SK-N-SH (cell line): ENCODE measurements at regions not wholly inside any gene's neighbourhood (a gene's known extent, or its start where the extent isn't known, plus 50 kb on each side); places are given as distances from the start of the nearest gene placed in this dataset.

Experiments
- CTCF ChIA-PET: fragments of 300-600, 350-600 bp; formaldehyde crosslinking; extraction: SDS; loops from one replicate; lab custom pipeline; 2021; lab: Yijun Ruan, JAX
- POLR2A ChIA-PET: fragments of 350-600 bp; sonication (Branson Sonifier 250); formaldehyde crosslinking; extraction: SDS; loops from one replicate; lab custom pipeline; 2020; ENCODE audit warnings: antibody characterized with exemption, inconsistent platforms; lab: Yijun Ruan, JAX
- DNase-seq: peaks from one replicate; pipeline ENCODE4 v3.0.0; 2012
- H2AFZ ChIP-seq: fragments of 200-600 bp; sonication (generic); 2 replicates; pipeline ENCODE4 v1.8.1; 2016; ENCODE audit warnings: antibody characterized with exemption, mild to moderate bottlenecking, low read depth
- H3F3A ChIP-seq: fragments of 200-600 bp; sonication (generic); replicated peaks from 2 replicates; pipeline ENCODE3; 2016; ENCODE audit warnings: antibody characterized with exemption, mild to moderate bottlenecking; ENCODE audit not compliant: insufficient read depth
- H3K27ac ChIP-seq, 2 experiments: fragments of 200-500 bp in 1 of 2; fragments of 200-600 bp in 1 of 2; sonication (Bioruptor generic) in 1 of 2; sonication (generic), shearing (Covaris generic) in 1 of 2; 2 replicates each; pipeline versions ENCODE4 v1.5.1 to v1.6.1; 2014 to 2016; ENCODE audit warnings: low read depth in 2 of 2, inconsistent platforms in 1 of 2, low read length in 1 of 2, mild to moderate bottlenecking in 1 of 2, mixed read lengths in 1 of 2
- H3K27me3 ChIP-seq: fragments of 200-600 bp; sonication (generic), shearing (Covaris generic); 2 replicates; pipeline ENCODE4 v1.6.1; 2016; ENCODE audit warnings: mixed run types; ENCODE audit not compliant: insufficient read depth
- H3K36me3 ChIP-seq, 2 experiments: fragments of 200-500 bp in 1 of 2; fragments of 200-600 bp in 1 of 2; sonication (Bioruptor generic) in 1 of 2; sonication (generic) in 1 of 2; replicated peaks in 1 of 2; 2 replicates each; pipeline versions ENCODE3 to v1.5.1; 2014 to 2016; ENCODE audit warnings: low read length in 1 of 2, mild to moderate bottlenecking in 1 of 2; ENCODE audit not compliant: insufficient read depth in 2 of 2, control insufficient read depth in 1 of 2
- H3K4me1 ChIP-seq, 2 experiments: fragments of 200-500 bp in 1 of 2; fragments of 200-600 bp in 1 of 2; sonication (Bioruptor generic) in 1 of 2; sonication (generic), shearing (Covaris generic) in 1 of 2; 2 replicates each; pipeline versions ENCODE4 v1.5.1 to v1.6.1; 2014 to 2016; ENCODE audit warnings: low read depth in 1 of 2, low read length in 1 of 2, mixed run types in 1 of 2; ENCODE audit not compliant: insufficient read depth in 2 of 2, control insufficient read depth in 1 of 2
- H3K4me2 ChIP-seq: fragments of 200-600 bp; sonication (generic), shearing (Covaris generic); 2 replicates; pipeline ENCODE4 v1.6.1; 2017; ENCODE audit warnings: mixed run types
- H3K4me3 ChIP-seq, 2 experiments: fragments of 200-500 bp in 1 of 2; fragments of 200-600 bp in 1 of 2; sonication (Bioruptor generic) in 1 of 2; sonication (generic), shearing (Covaris generic) in 1 of 2; 2 replicates each; pipeline versions ENCODE4 v1.5.1 to v1.8.1; 2014 to 2016; ENCODE audit warnings: low read depth in 2 of 2, inconsistent platforms in 1 of 2, low read length in 1 of 2, mild to moderate bottlenecking in 1 of 2, mixed read lengths in 1 of 2, moderate library complexity in 1 of 2
- H3K79me2 ChIP-seq: fragments of 200-600 bp; sonication (generic); 2 replicates; pipeline ENCODE4 v1.8.1; 2017; ENCODE audit warnings: mild to moderate bottlenecking; ENCODE audit not compliant: insufficient read depth
- H3K9ac ChIP-seq: fragments of 200-600 bp; sonication (generic); 2 replicates; pipeline ENCODE4 v1.6.1; 2017; ENCODE audit warnings: mixed run types
- H3K9me2 ChIP-seq: fragments of 200-600 bp; sonication (generic); 2 replicates; pipeline ENCODE4 v1.6.1; 2017; ENCODE audit warnings: mixed run types
- H3K9me3 ChIP-seq: fragments of 200-600 bp; sonication (generic); 2 replicates; pipeline ENCODE4 v1.6.1; 2017; ENCODE audit warnings: mixed run types, mild to moderate bottlenecking, moderate library complexity
- H4K20me1 ChIP-seq: fragments of 200-600 bp; sonication (generic); 2 replicates; pipeline ENCODE4 v1.6.1; 2017; ENCODE audit warnings: mild to moderate bottlenecking, mixed run types; ENCODE audit not compliant: insufficient read depth
- ELF1 ChIP-seq: IDR thresholded peaks from 2 replicates; pipeline ENCODE4 v1.4.0; 2012
- EP300 ChIP-seq, 2 experiments: IDR thresholded peaks; 2 replicates each; pipeline versions ENCODE4 v1.4.0 to v1.6.1; 2012; ENCODE audit warnings: borderline replicate concordance in 1 of 2, low read depth in 1 of 2, low read length in 1 of 2
- EZH2phosphoT487 ChIP-seq: fragments of 200-600 bp; sonication (generic); IDR thresholded peaks from 2 replicates; pipeline ENCODE4 v1.6.1; 2017; ENCODE audit warnings: low read depth, mixed run types, mild to moderate bottlenecking, antibody characterized with exemption, moderate library complexity, borderline replicate concordance
- FOSL2 ChIP-seq: IDR thresholded peaks from 2 replicates; pipeline ENCODE4 v1.4.0; 2012; ENCODE audit warnings: low read depth, mild to moderate bottlenecking, moderate library complexity, borderline replicate concordance
- FOXJ3 ChIP-seq: sonication (generic); formaldehyde crosslinking; IDR thresholded peaks from 2 replicates; pipeline ENCODE4 v1.5.1; 2020; ENCODE audit warnings: mild to moderate bottlenecking, missing genetic modification reagents
- GABPA ChIP-seq: IDR thresholded peaks from 2 replicates; pipeline ENCODE4 v1.4.0; 2012; ENCODE audit warnings: low read depth, mild to moderate bottlenecking
- GATA2 ChIP-seq: sonication (generic); formaldehyde crosslinking; IDR thresholded peaks from 2 replicates; pipeline ENCODE4 v1.5.0; 2020; ENCODE audit warnings: mild to moderate bottlenecking, missing genetic modification reagents
- JUND ChIP-seq: IDR thresholded peaks from 2 replicates; pipeline ENCODE4 v1.4.0; 2012
- MEF2A ChIP-seq: IDR thresholded peaks from 2 replicates; pipeline ENCODE4 v1.4.0; 2012; ENCODE audit warnings: low read depth, borderline replicate concordance
- NFIC ChIP-seq: IDR thresholded peaks from 2 replicates; pipeline ENCODE4 v1.4.0; 2012; ENCODE audit warnings: borderline replicate concordance
- NRF1 ChIP-seq: IDR thresholded peaks from 2 replicates; pipeline ENCODE4 v1.6.1; 2012; ENCODE audit warnings: low read depth, mild to moderate bottlenecking, low read length
- POLR2AphosphoS5 ChIP-seq: IDR thresholded peaks from 2 replicates; pipeline ENCODE4 v1.6.1; 2012; ENCODE audit warnings: low read depth, low read length
- SMC3 ChIP-seq: IDR thresholded peaks from 2 replicates; pipeline ENCODE4 v1.6.1; 2012; ENCODE audit warnings: low read depth, low read length, improper control_type of control experiment
- TAF1 ChIP-seq: IDR thresholded peaks from 2 replicates; pipeline ENCODE4 v1.6.1; 2012; ENCODE audit warnings: low read depth, mild to moderate bottlenecking, low read length, moderate library complexity, borderline replicate concordance
- TCF12 ChIP-seq: IDR thresholded peaks from 2 replicates; pipeline ENCODE4 v1.4.0; 2012
- YY1 ChIP-seq: IDR thresholded peaks from 2 replicates; pipeline ENCODE4 v1.4.0; 2012; ENCODE audit warnings: low read depth, mild to moderate bottlenecking
- WGBS: methylation state at CpG from one replicate; pipeline ENCODE4 v1.1.6; 2017; ENCODE audit warnings: low lambda C conversion rate; 5-methylcytosine and 5-hydroxymethylcytosine counted together
- TF ChIP-seq, protein P1 (sequence below): IDR thresholded peaks from 2 replicates; pipeline ENCODE4 v1.4.0; 2012; ENCODE audit warnings: low read depth, borderline replicate concordance
- TF ChIP-seq, protein P2 (sequence below): IDR thresholded peaks from 2 replicates; pipeline ENCODE4; 2012
- TF ChIP-seq, protein P3 (sequence below): fragments of 150-350 bp; IDR thresholded peaks from 2 replicates; pipeline ENCODE4 v1.6.1; 2017; ENCODE audit warnings: antibody characterized with exemption, low read length, low read depth, borderline replicate concordance
- TF ChIP-seq, protein P4 (sequence below): fragments of 200-600 bp; sonication (generic); IDR thresholded peaks from 2 replicates; pipeline ENCODE4 v1.6.1; 2017; ENCODE audit warnings: antibody characterized with exemption, mild to moderate bottlenecking, moderate library complexity
- TF ChIP-seq, protein P5 (sequence below): fragments of 150-350 bp; IDR thresholded peaks from 2 replicates; pipeline ENCODE4 v1.6.1; 2016; ENCODE audit warnings: mild to moderate bottlenecking, low read depth, low read length

DNA sequence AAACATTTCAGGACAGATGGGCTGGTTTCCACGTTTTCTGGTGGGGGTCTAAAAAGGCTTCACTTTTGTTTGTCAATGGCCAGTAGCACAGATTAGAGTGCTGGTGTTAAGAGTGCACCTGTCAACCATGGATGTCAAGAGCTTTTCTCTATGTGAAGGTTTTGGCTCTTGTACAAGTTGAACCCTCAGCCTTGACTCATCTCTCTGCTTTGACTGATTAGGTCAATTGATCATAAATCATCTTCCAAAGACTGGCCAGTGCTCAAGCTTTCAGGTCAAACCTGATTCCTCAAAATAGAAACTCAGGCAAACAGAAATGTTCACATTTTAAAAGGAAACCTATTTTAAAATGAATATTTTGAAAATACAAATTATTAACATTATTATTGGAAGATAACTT, 59.6 kb upstream of the SP4 start:
- no peak overlapping the region for H3K4me2 ChIP-seq
- H3K4me1 ChIP-seq, result no peaks in the 10 kb centered on the region
- no peak for DNase-seq
- H2AFZ ChIP-seq, result no peak overlapping the region
- 0% methylated on average over 1 of the region's 1 CpG for WGBS
- no peaks in the 10 kb centered on the region for H3F3A ChIP-seq
- no peak overlapping the region for H3K4me3 ChIP-seq
- TF ChIP-seq YY1 (no peak), FOSL2 (no peak), MEF2A (no peak), EP300 (IDR thresholded peaks at IDR 0.05; ENCODE audit: borderline replicate concordance in 1 of 2, low read depth in 1 of 2, low read length in 1 of 2) (no peak), SMC3 (no peak), GATA2 (CRISPR knock-in tag) (no peak), TAF1 (no peak), TCF12 (no peak)
- TF ChIP-seq, protein P1, sequence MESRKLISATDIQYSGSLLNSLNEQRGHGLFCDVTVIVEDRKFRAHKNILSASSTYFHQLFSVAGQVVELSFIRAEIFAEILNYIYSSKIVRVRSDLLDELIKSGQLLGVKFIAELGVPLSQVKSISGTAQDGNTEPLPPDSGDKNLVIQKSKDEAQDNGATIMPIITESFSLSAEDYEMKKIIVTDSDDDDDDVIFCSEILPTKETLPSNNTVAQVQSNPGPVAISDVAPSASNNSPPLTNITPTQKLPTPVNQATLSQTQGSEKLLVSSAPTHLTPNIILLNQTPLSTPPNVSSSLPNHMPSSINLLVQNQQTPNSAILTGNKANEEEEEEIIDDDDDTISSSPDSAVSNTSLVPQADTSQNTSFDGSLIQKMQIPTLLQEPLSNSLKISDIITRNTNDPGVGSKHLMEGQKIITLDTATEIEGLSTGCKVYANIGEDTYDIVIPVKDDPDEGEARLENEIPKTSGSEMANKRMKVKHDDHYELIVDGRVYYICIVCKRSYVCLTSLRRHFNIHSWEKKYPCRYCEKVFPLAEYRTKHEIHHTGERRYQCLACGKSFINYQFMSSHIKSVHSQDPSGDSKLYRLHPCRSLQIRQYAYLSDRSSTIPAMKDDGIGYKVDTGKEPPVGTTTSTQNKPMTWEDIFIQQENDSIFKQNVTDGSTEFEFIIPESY, result no peak
- TF ChIP-seq, protein P2, sequence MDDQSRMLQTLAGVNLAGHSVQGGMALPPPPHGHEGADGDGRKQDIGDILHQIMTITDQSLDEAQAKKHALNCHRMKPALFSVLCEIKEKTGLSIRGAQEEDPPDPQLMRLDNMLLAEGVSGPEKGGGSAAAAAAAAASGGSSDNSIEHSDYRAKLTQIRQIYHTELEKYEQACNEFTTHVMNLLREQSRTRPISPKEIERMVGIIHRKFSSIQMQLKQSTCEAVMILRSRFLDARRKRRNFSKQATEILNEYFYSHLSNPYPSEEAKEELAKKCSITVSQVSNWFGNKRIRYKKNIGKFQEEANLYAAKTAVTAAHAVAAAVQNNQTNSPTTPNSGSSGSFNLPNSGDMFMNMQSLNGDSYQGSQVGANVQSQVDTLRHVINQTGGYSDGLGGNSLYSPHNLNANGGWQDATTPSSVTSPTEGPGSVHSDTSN, result no peak
- ChIA-PET POLR2A (no interaction called here), CTCF (no interaction called here)
- H4K20me1 ChIP-seq, result no peaks in the 10 kb centered on the region
- H3K9ac ChIP-seq, result no peak overlapping the region
- H3K27ac ChIP-seq, result no peak overlapping the region
- H3K36me3 ChIP-seq, result no peaks in the 10 kb centered on the region
- 0 out of 2 replicates have a peak, but pooled peaks cover 5% of the 10 kb centered on the region for H3K27me3 ChIP-seq
- no peaks in the 10 kb centered on the region for H3K9me3 ChIP-seq
- H3K9me2 ChIP-seq, result no peaks in the 10 kb centered on the region
- H3K79me2 ChIP-seq, result no peaks in the 10 kb centered on the region

DNA sequence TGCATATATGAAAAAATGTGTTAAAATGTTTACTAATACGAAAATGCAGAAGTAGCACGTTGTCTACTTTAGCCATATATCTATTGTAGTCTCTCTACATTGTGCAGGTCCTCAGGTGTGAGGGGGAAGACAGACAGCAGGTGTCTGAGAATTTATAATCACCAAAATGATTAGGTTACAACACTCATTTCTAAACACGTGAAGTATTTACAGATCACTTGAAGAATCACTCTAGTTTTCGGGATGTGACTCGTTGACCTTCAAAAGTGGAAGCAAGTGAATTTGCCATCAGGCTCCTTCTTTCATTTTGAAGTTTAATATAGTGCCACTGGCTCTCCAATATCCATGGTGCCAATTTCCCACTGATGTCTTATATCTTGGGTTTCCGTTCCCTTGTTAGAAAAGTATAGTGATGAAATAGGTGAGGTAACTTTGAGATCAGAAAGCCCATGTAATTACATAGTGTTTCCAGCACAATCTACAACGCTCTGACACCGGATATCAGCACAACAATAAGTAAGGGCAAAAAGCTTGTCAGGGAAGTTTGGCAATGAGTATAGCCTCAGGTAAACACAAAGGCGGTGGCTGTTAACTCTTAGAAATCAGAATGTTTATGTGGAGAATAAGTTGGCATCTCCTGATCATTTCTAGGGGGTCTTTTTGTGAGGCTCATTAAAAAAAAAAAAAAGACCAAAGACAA, 57.5 kb upstream of the SP4 start:
- Histone ChIP-seq H3K79me2 (no peaks in the 10 kb centered on the region), H3K9me2 (no peaks in the 10 kb centered on the region; the same call in 1 of the 2 replicates), H3K4me2 (no peak overlapping the region), H3F3A (no peaks in the 10 kb centered on the region), H4K20me1 (no peaks in the 10 kb centered on the region), H3K36me3 (no peaks in the 10 kb centered on the region), H3K27ac (no peak overlapping the region), H3K9me3 (no peaks in the 10 kb centered on the region; the same call in 1 of the 2 replicates), H3K27me3 (0 out of 2 replicates have a peak, but pooled peaks cover 5% of the 10 kb centered on the region), H3K9ac (no peak overlapping the region), H2AFZ (no peak overlapping the region; the same call in 1 of the 2 replicates), H3K4me3 (no peak overlapping the region), H3K4me1 (no peaks in the 10 kb centered on the region)
- POLR2A ChIA-PET, result no interaction called here
- WGBS, result 12% methylated on average over 9 of the region's 9 CpGs
- no peak for DNase-seq
- CTCF ChIA-PET, result no interaction called here
- TF ChIP-seq TAF1 (no peak), TCF12 (no peak), NFIC (no peak), GABPA (no peak), ELF1 (no peak), EP300 (IDR thresholded peaks at IDR 0.05; ENCODE audit: borderline replicate concordance in 1 of 2, low read depth in 1 of 2, low read length in 1 of 2) (no peak), EZH2phosphoT487 (no peak), NRF1 (no peak), POLR2AphosphoS5 (no peak), JUND (no peak), FOXJ3 (CRISPR knock-in tag) (no peak)
- TF ChIP-seq, protein P3, sequence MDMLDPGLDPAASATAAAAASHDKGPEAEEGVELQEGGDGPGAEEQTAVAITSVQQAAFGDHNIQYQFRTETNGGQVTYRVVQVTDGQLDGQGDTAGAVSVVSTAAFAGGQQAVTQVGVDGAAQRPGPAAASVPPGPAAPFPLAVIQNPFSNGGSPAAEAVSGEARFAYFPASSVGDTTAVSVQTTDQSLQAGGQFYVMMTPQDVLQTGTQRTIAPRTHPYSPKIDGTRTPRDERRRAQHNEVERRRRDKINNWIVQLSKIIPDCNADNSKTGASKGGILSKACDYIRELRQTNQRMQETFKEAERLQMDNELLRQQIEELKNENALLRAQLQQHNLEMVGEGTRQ, result no peak
- TF ChIP-seq, protein P4, sequence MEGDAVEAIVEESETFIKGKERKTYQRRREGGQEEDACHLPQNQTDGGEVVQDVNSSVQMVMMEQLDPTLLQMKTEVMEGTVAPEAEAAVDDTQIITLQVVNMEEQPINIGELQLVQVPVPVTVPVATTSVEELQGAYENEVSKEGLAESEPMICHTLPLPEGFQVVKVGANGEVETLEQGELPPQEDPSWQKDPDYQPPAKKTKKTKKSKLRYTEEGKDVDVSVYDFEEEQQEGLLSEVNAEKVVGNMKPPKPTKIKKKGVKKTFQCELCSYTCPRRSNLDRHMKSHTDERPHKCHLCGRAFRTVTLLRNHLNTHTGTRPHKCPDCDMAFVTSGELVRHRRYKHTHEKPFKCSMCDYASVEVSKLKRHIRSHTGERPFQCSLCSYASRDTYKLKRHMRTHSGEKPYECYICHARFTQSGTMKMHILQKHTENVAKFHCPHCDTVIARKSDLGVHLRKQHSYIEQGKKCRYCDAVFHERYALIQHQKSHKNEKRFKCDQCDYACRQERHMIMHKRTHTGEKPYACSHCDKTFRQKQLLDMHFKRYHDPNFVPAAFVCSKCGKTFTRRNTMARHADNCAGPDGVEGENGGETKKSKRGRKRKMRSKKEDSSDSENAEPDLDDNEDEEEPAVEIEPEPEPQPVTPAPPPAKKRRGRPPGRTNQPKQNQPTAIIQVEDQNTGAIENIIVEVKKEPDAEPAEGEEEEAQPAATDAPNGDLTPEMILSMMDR, result no peak
- TF ChIP-seq, protein P5, sequence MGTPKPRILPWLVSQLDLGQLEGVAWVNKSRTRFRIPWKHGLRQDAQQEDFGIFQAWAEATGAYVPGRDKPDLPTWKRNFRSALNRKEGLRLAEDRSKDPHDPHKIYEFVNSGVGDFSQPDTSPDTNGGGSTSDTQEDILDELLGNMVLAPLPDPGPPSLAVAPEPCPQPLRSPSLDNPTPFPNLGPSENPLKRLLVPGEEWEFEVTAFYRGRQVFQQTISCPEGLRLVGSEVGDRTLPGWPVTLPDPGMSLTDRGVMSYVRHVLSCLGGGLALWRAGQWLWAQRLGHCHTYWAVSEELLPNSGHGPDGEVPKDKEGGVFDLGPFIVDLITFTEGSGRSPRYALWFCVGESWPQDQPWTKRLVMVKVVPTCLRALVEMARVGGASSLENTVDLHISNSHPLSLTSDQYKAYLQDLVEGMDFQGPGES, result no peak
